ENCODE measurements at regions not wholly inside any gene's neighbourhood (a gene's known extent, or its start where the extent isn't known, plus 50 kb on each side); places are given as distances from the start of the nearest gene placed in this dataset.

DNA sequence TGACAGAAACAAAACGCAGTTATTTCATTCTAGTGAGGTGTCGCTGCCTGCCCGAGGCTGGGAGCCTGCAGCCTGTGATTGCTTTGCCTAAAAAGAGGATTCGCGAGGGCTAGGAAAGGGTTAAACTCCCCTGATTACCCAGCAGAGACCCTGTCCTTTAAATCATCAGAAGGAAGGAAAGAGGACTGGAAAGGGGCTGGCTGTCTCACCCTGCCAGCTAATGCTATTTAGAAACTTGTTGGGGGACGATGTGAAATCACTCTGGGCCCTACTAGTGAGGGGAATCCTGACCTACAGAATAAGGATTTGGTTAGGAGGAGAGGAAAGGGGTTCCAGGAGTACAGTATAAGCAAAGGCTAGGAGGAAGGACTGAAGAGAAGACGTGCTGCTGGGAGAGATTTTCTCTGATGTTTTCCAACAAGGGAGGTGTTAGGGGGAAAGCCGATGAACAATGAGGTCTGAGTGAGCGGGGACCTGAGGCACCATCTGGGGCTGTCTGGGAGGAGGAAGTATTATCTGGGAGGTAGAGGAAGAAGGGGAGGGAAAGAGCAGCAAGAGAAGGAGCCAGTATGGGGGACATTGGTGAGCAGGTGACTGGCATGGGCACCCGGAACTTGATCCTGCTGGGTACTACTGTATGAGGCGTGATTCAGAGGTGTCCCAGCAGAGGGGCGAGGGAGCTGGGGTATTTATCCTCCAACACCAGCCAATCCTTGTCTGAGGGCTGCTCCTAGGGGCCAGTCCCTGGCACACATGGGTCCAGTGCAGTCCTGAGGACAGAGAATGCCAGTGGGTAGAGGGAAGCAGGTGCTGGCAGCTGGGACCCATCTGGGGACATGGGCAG, 55.7 kb upstream of the PTPRS start:
- Histone ChIP-seq H3K9ac (ENCODE audit: low read length) (peak overlapping the region; percentile 57), H3K79me2 (replicated peaks; ENCODE audit: insufficient read depth, low read length) (no peaks in the 10 kb centered on the region), H3K9me3 (ENCODE audit: low read length) (no peaks in the 10 kb centered on the region), H4K20me1 (ENCODE audit: insufficient read depth) (no peaks in the 10 kb centered on the region), H3K27ac (ENCODE audit: low read length) (peak overlapping the region; percentile 89), H2AFZ (ENCODE audit: low read depth, low read length) (peak overlapping the region; percentile 41), H3F3A (ENCODE audit: insufficient read depth, low read length, poor library complexity, severe bottlenecking) (peaks cover 4% of the 10 kb centered on the region), H3K4me3 (ENCODE audit: low read length) (peak overlapping the region; percentile 44), H3K27me3 (ENCODE audit: insufficient read depth, low read depth, low read length) (no peaks in the 10 kb centered on the region), H3K4me2 (ENCODE audit: low read length) (no peak overlapping the region), H3K36me3 (ENCODE audit: insufficient read depth, low read length) (no peaks in the 10 kb centered on the region), H3K9me2 (ENCODE audit: insufficient read depth, low read length) (no peaks in the 10 kb centered on the region)
- TF ChIP-seq SMC3 (conservative IDR thresholded peaks at IDR 0.05; ENCODE audit: poor library complexity) (peak; percentile 42), POLR2AphosphoS5 (IDR thresholded peaks at IDR 0.05) (no peak), EP300 (conservative IDR thresholded peaks at IDR 0.05; ENCODE audit: poor library complexity, severe bottlenecking) (no peak), MXI1 (conservative IDR thresholded peaks at IDR 0.05; ENCODE audit: poor library complexity, severe bottlenecking) (no peak), RAD21 (conservative IDR thresholded peaks at IDR 0.05) (peak; percentile 40)
- TF ChIP-seq, protein P1, sequence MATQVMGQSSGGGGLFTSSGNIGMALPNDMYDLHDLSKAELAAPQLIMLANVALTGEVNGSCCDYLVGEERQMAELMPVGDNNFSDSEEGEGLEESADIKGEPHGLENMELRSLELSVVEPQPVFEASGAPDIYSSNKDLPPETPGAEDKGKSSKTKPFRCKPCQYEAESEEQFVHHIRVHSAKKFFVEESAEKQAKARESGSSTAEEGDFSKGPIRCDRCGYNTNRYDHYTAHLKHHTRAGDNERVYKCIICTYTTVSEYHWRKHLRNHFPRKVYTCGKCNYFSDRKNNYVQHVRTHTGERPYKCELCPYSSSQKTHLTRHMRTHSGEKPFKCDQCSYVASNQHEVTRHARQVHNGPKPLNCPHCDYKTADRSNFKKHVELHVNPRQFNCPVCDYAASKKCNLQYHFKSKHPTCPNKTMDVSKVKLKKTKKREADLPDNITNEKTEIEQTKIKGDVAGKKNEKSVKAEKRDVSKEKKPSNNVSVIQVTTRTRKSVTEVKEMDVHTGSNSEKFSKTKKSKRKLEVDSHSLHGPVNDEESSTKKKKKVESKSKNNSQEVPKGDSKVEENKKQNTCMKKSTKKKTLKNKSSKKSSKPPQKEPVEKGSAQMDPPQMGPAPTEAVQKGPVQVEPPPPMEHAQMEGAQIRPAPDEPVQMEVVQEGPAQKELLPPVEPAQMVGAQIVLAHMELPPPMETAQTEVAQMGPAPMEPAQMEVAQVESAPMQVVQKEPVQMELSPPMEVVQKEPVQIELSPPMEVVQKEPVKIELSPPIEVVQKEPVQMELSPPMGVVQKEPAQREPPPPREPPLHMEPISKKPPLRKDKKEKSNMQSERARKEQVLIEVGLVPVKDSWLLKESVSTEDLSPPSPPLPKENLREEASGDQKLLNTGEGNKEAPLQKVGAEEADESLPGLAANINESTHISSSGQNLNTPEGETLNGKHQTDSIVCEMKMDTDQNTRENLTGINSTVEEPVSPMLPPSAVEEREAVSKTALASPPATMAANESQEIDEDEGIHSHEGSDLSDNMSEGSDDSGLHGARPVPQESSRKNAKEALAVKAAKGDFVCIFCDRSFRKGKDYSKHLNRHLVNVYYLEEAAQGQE (IDR thresholded peaks at IDR 0.05; ENCODE audit: borderline replicate concordance): no peak
- TF ChIP-seq, protein P2, sequence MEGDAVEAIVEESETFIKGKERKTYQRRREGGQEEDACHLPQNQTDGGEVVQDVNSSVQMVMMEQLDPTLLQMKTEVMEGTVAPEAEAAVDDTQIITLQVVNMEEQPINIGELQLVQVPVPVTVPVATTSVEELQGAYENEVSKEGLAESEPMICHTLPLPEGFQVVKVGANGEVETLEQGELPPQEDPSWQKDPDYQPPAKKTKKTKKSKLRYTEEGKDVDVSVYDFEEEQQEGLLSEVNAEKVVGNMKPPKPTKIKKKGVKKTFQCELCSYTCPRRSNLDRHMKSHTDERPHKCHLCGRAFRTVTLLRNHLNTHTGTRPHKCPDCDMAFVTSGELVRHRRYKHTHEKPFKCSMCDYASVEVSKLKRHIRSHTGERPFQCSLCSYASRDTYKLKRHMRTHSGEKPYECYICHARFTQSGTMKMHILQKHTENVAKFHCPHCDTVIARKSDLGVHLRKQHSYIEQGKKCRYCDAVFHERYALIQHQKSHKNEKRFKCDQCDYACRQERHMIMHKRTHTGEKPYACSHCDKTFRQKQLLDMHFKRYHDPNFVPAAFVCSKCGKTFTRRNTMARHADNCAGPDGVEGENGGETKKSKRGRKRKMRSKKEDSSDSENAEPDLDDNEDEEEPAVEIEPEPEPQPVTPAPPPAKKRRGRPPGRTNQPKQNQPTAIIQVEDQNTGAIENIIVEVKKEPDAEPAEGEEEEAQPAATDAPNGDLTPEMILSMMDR (IDR thresholded peaks at IDR 0.05; ENCODE audit: poor library complexity, severe bottlenecking): peak; percentile 25

DNA sequence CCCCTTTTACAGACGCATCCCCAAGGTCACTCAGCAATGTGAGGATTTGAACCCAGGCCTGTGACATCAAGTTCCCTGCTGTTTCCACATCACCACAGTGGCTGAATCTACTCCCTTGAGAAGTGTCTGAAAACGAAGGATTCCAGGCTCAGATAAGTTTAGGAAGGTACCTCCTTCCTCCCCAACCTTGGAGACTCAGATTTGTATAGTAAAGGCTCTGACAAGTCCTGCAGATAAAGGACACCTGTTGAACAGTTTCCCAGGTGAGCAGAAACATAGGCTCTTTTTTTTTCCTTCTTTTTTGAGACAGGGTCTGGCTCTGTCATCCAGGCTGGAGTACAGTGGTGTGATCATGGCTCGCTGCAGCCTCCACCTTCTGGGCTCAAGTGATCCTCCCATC, 56.4 kb upstream of the PTPRS start:
- H3K9ac ChIP-seq (ENCODE audit: low read length): peak overlapping the region; percentile 57
- H3K9me2 ChIP-seq (ENCODE audit: insufficient read depth, low read length): no peaks in the 10 kb centered on the region
- no peak overlapping the region for H2AFZ ChIP-seq (ENCODE audit: low read depth, low read length)
- no peak overlapping the region for H3K4me2 ChIP-seq (ENCODE audit: low read length)
- H3K36me3 ChIP-seq (ENCODE audit: insufficient read depth, low read length): no peaks in the 10 kb centered on the region
- no peaks in the 10 kb centered on the region for H3K27me3 ChIP-seq (ENCODE audit: insufficient read depth, low read depth, low read length)
- H3F3A ChIP-seq (ENCODE audit: insufficient read depth, low read length, poor library complexity, severe bottlenecking): peaks cover 4% of the 10 kb centered on the region
- H3K4me3 ChIP-seq (ENCODE audit: low read length): peak overlapping the region; percentile 44
- no peak for TF ChIP-seq TAF1 (IDR thresholded peaks at IDR 0.05; ENCODE audit: low read depth)
- TF ChIP-seq SMC3 (conservative IDR thresholded peaks at IDR 0.05; ENCODE audit: poor library complexity): no peak
- TF ChIP-seq EP300 (conservative IDR thresholded peaks at IDR 0.05; ENCODE audit: poor library complexity, severe bottlenecking): no peak
- TF ChIP-seq, protein P2 (IDR thresholded peaks at IDR 0.05; ENCODE audit: poor library complexity, severe bottlenecking): no peak
- TF ChIP-seq, protein P1 (IDR thresholded peaks at IDR 0.05; ENCODE audit: borderline replicate concordance): no peak
- no peak for TF ChIP-seq MXI1 (conservative IDR thresholded peaks at IDR 0.05; ENCODE audit: poor library complexity, severe bottlenecking)
- TF ChIP-seq EZH2 (IDR thresholded peaks at IDR 0.05; ENCODE audit: borderline replicate concordance, insufficient read depth, low read length, poor library complexity, severe bottlenecking): no peak
- no peak for TF ChIP-seq POLR2AphosphoS5 (IDR thresholded peaks at IDR 0.05)
- TF ChIP-seq RAD21 (conservative IDR thresholded peaks at IDR 0.05): no peak
- H4K20me1 ChIP-seq (ENCODE audit: insufficient read depth): no peaks in the 10 kb centered on the region
- no peaks in the 10 kb centered on the region for H3K9me3 ChIP-seq (ENCODE audit: low read length)
- no peaks in the 10 kb centered on the region for H3K79me2 ChIP-seq (replicated peaks; ENCODE audit: insufficient read depth, low read length)
- H3K27ac ChIP-seq (ENCODE audit: low read length): peak overlapping the region; percentile 89
